MM.1S (cell line): ENCODE measurements at regions not wholly inside any gene's neighbourhood (a gene's known extent, or its start where the extent isn't known, plus 50 kb on each side); places are given as distances from the start of the nearest gene placed in this dataset.

Experiments
- DNase-seq: peaks from one replicate; pipeline ENCODE4 v3.0.0-alpha.2; 2015
- H2AFZ ChIP-seq: fragments of 300-600 bp; sonication (generic); 2 replicates; pipeline ENCODE4 v1.6.0; 2016; ENCODE audit warnings: antibody characterized with exemption, low read length
- H3F3A ChIP-seq: fragments of 300-600 bp; sonication (generic); 2 replicates; pipeline ENCODE4 v1.6.1; 2016; ENCODE audit warnings: mild to moderate bottlenecking, antibody characterized with exemption, low read length, moderate library complexity, mixed read lengths; ENCODE audit not compliant: insufficient read depth
- H3K27ac ChIP-seq: fragments of 300-600 bp; sonication (generic); 2 replicates; pipeline ENCODE4 v1.5.1; 2016; ENCODE audit warnings: mild to moderate bottlenecking, low read length
- H3K27me3 ChIP-seq: fragments of 300-600 bp; sonication (generic); replicated peaks from 2 replicates; pipeline ENCODE4 v1.6.0; 2016; ENCODE audit warnings: low read length; ENCODE audit not compliant: insufficient read depth
- H3K36me3 ChIP-seq: fragments of 300-600 bp; sonication (generic); replicated peaks from 2 replicates; pipeline ENCODE4 v1.6.1; 2016; ENCODE audit warnings: mild to moderate bottlenecking, low read length, mixed read lengths; ENCODE audit not compliant: insufficient read depth
- H3K4me1 ChIP-seq: fragments of 300-600 bp; sonication (generic); 2 replicates; pipeline ENCODE4 v1.6.1; 2016; ENCODE audit warnings: low read length, mixed read lengths
- H3K4me2 ChIP-seq: fragments of 300-600 bp; sonication (generic); 2 replicates; pipeline ENCODE4 v1.6.0; 2016; ENCODE audit warnings: low read depth, low read length
- H3K4me3 ChIP-seq: fragments of 300-600 bp; sonication (generic); 2 replicates; pipeline ENCODE4 v1.5.1; 2016; ENCODE audit warnings: low read length, mixed read lengths
- H3K79me2 ChIP-seq: fragments of 300-600 bp; sonication (generic); 2 replicates; pipeline ENCODE4 v1.6.1; 2016; ENCODE audit warnings: mixed run types, low read length, mixed read lengths
- H3K9ac ChIP-seq: fragments of 300-600 bp; sonication (generic); 2 replicates; pipeline ENCODE4 v1.6.1; 2016; ENCODE audit warnings: low read length, mixed read lengths
- H3K9me2 ChIP-seq: fragments of 300-600 bp; sonication (generic); replicated peaks from 2 replicates; pipeline ENCODE4 v1.6.1; 2016; ENCODE audit warnings: mild to moderate bottlenecking, low read length, mixed read lengths; ENCODE audit not compliant: insufficient read depth
- H3K9me3 ChIP-seq: fragments of 300-600 bp; sonication (generic); replicated peaks from 2 replicates; pipeline ENCODE4 v1.6.1; 2016; ENCODE audit warnings: mild to moderate bottlenecking, low read length, mixed read lengths; ENCODE audit not compliant: insufficient read depth
- H4K20me1 ChIP-seq: fragments of 300-600 bp; sonication (generic); 2 replicates; pipeline ENCODE4 v1.6.1; 2016; ENCODE audit warnings: mild to moderate bottlenecking, low read length, moderate library complexity, mixed read lengths; ENCODE audit not compliant: insufficient read depth
- EZH2 ChIP-seq: fragments of 300-600 bp; sonication (generic); optimal IDR thresholded peaks from 2 replicates; pipeline ENCODE3; 2017; ENCODE audit warnings: low read depth, mild to moderate bottlenecking, antibody characterized with exemption, low read length, mixed read lengths
- EZH2phosphoT487 ChIP-seq: fragments of 300-600 bp; sonication (generic); IDR thresholded peaks from 2 replicates; pipeline ENCODE4 v1.6.1; 2018; ENCODE audit warnings: antibody characterized with exemption, low read length
- TF ChIP-seq, protein P1 (sequence below): fragments of 300-600 bp; sonication (generic); IDR thresholded peaks from 2 replicates; pipeline ENCODE4 v1.5.1; 2016; ENCODE audit warnings: antibody characterized with exemption, low read length, mixed read lengths

DNA sequence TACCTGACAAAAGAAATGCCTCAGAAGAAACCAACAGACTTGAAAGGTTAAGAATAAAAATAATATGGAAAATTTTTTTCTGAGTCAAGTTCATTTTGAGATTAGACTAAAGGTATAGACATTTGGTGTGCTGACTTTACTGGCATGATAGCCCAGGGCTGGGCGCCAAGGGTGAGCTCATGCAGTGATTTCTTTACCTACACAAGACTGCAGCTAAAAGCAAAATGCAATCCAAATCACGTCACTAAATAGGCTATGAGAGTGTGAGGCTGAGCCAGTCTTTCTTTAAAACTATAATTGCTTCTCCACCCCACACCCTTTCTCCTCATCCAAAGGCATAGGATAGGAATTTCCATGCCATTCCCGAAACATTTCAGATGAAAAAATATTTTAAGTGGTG lies 196.5 kb downstream of the FAM76B start:
- no peak for DNase-seq
- no peaks in the 10 kb centered on the region for H3K36me3 ChIP-seq

DNA sequence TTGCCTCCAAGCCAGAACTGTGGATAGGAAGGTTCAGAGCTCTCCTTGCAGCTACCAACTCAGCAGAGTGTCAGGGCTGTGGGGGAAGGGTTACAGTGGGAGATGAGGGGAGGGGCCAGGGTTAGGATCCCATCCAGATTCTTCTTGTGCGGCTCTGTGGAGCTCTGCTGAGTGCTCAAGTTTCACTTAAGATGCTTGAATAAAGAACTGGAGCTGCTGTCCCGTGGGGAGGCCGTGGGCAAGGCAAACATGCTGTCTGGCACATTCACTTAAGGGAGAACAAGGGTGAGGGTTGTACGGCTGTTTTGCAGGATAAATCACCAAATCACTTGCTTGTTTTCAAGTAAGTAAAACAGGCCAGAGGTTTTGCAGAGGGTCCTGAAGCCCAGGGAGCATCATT lies 197.1 kb downstream of the FAM76B start:
- Histone ChIP-seq H2AFZ (no peak overlapping the region), H3K9ac (no peak overlapping the region), H3K9me2 (no peaks in the 10 kb centered on the region), H4K20me1 (no peaks in the 10 kb centered on the region), H3K27me3 (no peaks in the 10 kb centered on the region), H3K27ac (no peak overlapping the region), H3K4me2 (no peak overlapping the region), H3K36me3 (no peaks in the 10 kb centered on the region), H3K9me3 (no peaks in the 10 kb centered on the region), H3F3A (no peaks in the 10 kb centered on the region), H3K4me3 (no peak overlapping the region), H3K79me2 (no peaks in the 10 kb centered on the region), H3K4me1 (no peaks in the 10 kb centered on the region)
- DNase-seq = no peak
- TF ChIP-seq, protein P1, sequence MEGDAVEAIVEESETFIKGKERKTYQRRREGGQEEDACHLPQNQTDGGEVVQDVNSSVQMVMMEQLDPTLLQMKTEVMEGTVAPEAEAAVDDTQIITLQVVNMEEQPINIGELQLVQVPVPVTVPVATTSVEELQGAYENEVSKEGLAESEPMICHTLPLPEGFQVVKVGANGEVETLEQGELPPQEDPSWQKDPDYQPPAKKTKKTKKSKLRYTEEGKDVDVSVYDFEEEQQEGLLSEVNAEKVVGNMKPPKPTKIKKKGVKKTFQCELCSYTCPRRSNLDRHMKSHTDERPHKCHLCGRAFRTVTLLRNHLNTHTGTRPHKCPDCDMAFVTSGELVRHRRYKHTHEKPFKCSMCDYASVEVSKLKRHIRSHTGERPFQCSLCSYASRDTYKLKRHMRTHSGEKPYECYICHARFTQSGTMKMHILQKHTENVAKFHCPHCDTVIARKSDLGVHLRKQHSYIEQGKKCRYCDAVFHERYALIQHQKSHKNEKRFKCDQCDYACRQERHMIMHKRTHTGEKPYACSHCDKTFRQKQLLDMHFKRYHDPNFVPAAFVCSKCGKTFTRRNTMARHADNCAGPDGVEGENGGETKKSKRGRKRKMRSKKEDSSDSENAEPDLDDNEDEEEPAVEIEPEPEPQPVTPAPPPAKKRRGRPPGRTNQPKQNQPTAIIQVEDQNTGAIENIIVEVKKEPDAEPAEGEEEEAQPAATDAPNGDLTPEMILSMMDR = no peak
- no peak for TF ChIP-seq EZH2
- TF ChIP-seq EZH2phosphoT487 = no peak

More for the DNA sequence above, 196.5 kb downstream of the FAM76B start:
- no peaks in the 10 kb centered on the region for H3K4me1 ChIP-seq
- no peaks in the 10 kb centered on the region for H4K20me1 ChIP-seq
- no peaks in the 10 kb centered on the region for H3K27me3 ChIP-seq
- no peak overlapping the region for H3K4me3 ChIP-seq
- H3K4me2 ChIP-seq = no peak overlapping the region
- TF ChIP-seq, protein P1 = no peak
- H3K9me2 ChIP-seq = no peaks in the 10 kb centered on the region
- no peaks in the 10 kb centered on the region for H3K79me2 ChIP-seq
- no peak overlapping the region for H3K27ac ChIP-seq
- H3K9ac ChIP-seq = no peak overlapping the region
- H3K9me3 ChIP-seq = no peaks in the 10 kb centered on the region
- H2AFZ ChIP-seq = no peak overlapping the region
- H3F3A ChIP-seq = no peaks in the 10 kb centered on the region

DNA sequence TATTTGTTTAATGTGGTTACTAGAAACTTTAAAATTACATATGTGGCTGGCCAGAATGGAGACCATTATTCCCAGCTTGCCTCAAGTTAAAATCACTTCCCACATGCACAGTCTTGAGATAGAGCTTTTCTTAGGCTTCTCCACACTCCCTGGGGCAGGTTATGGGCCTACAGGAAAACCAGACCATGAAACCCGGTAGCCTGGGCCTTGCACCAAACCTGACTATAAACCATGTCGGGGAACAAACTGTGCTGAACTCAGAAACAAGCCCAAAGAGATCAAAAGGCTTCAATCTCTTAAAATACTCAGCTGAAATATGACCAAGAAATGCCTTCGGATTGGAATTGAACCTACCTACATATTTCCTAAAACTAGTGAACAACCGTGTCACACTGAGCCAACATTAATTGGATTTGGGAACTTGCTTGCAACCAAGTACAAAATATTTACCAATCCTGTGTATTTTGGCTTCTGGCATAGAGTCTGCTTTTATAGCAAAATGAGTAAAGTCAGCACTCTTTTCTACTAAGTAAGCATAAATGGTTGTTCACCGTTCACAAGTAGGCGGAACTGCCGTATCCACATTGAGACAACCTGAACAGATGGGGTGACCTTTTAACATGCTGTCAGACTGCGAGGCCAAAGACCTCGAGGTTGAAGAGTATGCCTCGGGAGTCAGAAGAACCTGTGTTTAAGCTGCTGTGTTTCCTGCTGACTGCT lies 199.5 kb downstream of the FAM76B start:
- no peaks in the 10 kb centered on the region for H4K20me1 ChIP-seq
- no peaks in the 10 kb centered on the region for H3F3A ChIP-seq
- TF ChIP-seq, protein P1 = no peak
- TF ChIP-seq EZH2 = no peak
- no peak for TF ChIP-seq EZH2phosphoT487
- H3K4me2 ChIP-seq = no peak overlapping the region
- H3K9me2 ChIP-seq = no peaks in the 10 kb centered on the region
- DNase-seq = no peak
- H3K4me1 ChIP-seq = no peaks in the 10 kb centered on the region
- no peak overlapping the region for H3K9ac ChIP-seq
- H3K9me3 ChIP-seq = no peaks in the 10 kb centered on the region
- H2AFZ ChIP-seq = no peak overlapping the region
- no peaks in the 10 kb centered on the region for H3K36me3 ChIP-seq
- H3K79me2 ChIP-seq = no peaks in the 10 kb centered on the region
- no peak overlapping the region for H3K27ac ChIP-seq
- no peak overlapping the region for H3K4me3 ChIP-seq
- H3K27me3 ChIP-seq = no peaks in the 10 kb centered on the region
